Hypothalamus (tissue), 51 donors: ENCODE measurements at regions not wholly inside any gene's neighbourhood (a gene's known extent, or its start where the extent isn't known, plus 50 kb on each side); places are given as distances from the start of the nearest gene placed in this dataset.

Source experiments
- DNase-seq, 51 donors: peaks; one replicate each; lab custom pipeline; 2025; lab: John Stamatoyannopoulos, UW

DNA sequence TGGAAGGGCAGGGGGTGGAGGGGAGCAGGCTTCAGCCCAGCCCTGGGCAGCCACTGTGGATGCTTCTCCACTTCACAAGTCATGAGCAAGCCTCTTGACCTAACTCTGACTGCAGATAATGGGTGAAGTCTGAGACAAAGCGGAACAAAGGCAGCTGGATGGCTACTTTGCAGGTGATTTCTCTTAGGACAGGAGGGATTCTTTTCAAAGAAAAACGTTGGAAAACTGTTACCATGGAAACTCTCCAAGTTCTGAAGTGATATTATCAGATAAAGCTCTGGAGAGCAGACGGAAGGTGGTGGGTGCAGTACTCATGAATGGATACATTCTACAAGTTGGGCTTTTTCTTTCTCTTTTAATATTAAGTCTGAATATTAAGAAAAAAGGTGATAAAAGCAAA is 254.2 kb upstream of the SLCO3A1 start:
- DNase-seq = no peak

- no peak for DNase-seq
Measured at GRCh38 chr15:91603384-91604080, 250.0 kb upstream of the SLCO3A1 start.

DNA sequence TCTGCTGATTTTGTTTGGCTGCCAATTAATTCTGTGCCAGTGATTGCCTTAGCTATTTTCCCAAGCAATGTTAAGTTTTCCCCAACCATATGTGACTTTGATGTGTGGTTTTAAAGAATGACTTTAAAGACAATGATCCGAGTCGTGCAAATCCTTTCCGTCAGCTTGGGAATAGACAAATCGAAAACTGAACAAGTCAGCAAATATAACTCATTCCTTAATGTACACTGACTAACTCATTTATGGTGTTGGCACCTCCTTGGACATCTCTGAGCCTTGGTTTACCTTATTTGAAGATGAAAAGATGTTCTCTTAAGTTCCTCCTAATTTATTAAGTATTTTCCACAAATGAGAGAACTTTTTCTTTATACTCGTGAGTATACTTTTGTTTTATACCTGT is 249.4 kb upstream of the SLCO3A1 start:
- DNase-seq = no peak

- no peak for DNase-seq
Measured at GRCh38 chr15:91605576-91605975, 247.9 kb upstream of the SLCO3A1 start.

DNA sequence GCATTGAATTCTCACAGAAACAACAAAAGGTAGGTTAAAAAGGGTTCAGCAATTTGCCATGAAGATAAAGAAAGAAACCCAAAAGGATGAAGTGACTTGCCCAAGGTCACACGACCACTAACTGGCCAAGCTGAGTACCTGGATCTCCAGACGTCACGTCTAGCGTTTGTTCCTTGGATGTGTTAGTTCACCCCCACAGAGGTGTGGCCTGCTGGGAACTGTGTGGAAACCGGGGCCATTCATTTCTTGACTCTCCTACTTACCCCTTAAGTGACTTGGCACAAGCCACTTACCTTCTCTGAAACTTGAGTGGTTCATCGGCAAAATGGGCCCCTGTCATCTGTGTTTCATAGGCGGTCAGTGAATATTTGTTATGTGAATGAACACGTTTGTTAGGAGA is 244.3 kb upstream of the SLCO3A1 start:
- DNase-seq = no peak

DNA sequence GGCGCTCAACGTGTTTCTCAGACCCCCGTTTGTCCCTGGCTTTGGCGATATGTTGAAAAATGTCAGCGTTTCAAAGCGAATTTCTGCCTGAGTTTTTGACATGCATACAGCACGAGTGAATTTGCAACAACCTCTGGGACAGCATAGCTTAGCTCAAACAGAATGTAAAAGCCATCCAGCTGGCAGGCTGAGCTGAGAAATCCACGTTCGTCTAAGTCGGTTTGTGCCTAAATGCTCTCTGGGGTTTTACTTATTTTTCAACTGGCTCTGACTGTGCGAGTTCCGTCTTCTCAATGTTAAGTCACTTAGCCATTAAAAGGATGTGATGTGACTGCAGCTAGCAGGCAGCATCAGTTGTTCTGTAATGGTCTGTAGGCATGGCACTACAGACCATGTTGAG is 243.5 kb upstream of the SLCO3A1 start:
- no peak for DNase-seq

DNA sequence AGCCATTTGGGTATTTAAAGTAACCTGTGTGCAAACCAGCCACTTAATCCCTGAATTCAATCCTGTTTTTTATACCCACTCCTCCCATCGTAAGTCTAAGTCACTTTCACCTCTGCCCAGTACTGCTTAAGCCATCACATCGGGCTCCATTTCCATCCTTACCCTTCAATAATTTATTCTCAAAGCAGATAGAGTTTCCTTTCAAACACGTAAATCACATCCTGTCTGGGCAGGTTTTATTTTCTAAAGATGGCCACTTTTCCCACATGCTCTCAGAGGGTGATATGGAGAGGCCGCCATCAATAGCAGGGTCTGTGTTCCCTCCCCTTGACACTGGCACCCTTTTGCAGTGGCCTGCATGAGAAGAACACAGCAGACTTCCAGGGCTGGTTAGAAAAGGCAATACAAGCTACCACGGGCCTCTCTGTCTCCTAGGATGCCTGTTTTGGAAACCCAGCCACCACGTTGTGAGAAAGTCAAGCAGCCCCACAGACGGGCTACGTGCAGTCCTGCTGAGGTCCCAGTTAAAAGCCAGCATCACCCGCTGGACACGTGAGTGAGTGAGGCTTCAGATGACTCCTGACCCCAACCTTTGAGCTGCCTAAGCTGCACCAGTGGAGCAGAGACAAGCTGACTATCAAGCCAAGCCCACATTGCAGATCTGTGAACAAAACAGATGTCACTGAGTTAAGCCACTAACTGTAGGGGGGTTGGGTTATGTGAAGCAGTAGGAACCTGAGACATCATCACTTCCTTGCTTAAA is 241.8 kb upstream of the SLCO3A1 start:
- no peak for DNase-seq

GRCh38 chr15:91620229-91620628 is 233.3 kb upstream of the SLCO3A1 start:
- DNase-seq = no peak

- no peak for DNase-seq
Measured at GRCh38 chr15:91622235-91622634, 231.3 kb upstream of the SLCO3A1 start.

DNA sequence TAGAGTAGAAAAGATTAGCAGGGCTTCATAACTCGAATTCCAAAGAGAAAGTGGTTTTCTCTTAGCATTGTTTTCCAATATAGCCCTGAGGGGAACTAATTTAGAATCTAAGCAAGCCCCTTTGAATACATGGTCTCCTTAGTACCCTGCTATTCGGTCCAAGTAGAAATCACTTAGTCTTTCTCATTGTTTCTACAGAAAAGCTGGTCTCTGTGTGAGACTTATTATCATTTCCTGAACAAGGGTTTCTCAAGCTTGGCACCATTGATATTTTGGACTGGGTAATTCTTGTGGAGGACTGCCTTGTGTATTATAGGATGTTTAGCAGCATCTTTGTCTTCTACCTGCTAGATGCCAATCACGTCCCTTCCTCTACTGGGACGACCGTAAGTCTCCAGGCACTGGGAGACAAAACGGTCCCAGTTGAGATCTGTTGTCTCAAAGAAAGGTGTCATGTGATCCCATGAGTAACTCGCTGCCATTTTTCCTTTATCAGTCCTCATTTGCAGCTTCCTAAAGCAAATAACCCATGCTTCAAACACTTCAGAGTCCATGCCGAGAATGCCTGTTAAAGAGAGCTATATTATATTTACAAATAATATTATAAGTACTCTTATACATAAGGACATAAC is 230.7 kb upstream of the SLCO3A1 start:
- DNase-seq = no peak

DNA sequence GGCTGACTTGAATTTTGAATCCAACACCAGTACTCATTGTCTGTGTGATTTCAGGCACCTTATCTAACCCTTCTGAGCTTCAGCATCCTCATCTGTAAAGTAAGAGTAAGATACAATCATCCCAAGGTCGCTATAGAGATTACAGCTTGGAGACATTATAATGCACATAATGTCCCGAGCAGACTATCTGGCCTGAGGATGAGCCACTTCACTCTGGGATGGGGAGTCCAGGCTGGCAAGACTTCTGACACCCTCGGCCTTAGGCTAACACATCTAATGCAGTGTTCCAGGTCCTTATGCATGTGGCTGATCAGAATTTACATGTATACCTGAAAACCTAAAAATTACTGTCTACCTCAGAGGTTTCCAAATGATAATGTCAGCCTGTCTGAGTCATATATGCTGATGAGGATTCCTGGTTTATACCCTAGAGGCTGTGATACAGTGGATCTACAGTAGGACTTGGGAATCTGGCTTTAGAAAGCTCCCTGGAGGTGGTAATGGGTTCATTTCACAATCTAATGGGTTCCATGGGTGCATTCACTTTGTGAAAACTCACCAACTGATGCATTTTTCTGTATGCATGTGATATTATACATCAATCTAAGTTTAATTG is 229.0 kb upstream of the SLCO3A1 start:
- no peak for DNase-seq

DNA sequence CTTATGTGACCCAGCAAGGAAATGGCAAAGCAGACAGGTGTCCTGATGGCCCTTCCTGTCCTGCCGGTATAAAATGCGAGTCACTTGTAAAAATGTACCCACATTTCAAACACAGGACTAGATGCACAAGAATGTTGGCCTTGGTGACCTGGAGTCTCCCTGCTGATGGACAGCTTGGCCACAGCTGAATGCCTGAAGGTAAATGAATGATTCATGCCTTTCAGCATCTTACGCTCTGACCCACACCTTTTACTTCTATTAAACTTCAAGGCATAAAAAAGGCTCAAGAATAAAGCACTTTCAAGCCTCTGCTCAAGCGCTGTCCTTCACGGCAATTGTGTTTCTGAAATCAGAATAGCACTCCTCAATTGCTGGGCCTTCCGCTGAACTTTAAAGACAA is 228.0 kb upstream of the SLCO3A1 start:
- no peak for DNase-seq

DNA sequence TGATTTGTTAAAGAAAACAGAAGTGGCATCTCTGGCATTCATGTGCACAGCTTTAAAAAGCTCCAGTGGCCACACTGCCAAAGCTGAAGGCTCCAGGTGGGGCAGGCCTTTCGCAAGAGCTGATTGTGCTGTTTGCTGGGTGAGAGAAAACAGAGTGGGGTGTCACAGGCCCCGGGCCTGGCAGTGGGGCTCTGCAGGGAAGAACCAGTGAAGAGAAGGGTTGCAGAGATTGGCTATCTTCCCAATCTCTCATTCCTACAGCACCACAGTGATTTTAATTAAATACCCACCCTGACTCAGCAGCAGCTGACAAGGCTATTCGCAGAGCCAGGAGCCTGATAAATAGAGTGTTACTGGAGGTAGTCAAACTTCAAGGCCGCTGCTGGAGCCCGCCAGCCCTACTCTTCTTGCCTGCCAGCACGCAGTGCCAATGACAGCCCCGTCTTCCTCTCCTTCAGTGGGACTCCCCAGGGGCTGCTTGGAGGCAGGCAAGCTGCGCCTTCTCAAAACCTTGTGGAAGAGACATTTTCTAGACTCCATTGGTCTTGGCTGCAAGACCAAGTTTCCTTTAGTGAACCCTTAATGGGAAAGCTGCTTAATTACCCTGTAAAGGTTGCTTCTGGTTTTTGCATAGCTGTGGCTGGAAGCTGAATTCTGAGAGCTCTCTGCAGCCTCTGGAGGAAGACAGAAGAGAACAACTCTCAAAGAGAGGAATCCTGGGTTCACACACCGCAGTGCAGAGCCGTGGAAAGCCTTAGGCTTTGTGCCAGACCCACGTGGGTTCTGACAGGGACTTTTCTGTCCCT is 225.8 kb upstream of the SLCO3A1 start:
- peak in 18 of 51 donors; percentile 1 to 51 (median 10) for DNase-seq

DNA sequence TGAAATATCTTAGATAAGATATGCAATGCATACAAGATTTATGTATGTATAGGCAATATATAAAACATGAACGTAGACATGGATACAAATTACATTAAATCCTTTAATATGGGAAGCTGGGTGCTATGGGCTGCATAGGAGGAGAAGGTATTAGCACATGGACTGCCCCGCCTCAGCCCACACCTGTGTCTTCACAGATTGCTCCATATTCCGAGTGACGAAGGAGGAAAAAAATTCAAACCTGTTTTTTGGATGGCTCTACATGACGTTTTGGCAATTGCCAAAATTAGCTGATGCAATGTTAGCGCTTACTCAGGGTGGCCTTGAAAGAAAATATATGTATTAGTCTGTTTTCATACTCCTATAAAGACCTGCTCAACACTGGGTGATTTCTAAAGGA is 223.4 kb upstream of the SLCO3A1 start:
- no peak for DNase-seq

- no peak for DNase-seq
Measured at GRCh38 chr15:91632176-91632575, 221.3 kb upstream of the SLCO3A1 start.

DNA sequence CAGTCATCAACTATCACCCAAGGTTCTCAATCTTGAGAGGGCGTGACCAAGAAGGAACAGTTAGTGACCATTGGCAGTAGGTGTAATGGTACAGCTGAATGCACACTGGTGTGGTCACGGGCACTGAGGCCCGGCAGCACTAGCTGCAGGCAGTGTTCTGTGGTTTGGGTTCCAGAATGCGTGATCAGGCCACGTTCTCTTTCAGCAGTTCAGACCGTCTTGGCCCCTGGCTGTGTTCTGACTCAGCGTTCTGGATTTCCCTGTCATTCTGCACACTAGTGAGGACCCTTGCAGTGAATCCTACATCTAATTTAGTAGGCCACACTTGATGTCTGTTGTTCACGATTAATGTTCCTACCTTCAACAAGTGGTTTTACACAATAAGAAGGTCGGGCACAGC is 220.5 kb upstream of the SLCO3A1 start:
- DNase-seq = no peak

GRCh38 chr15:91634179-91634578 is 219.3 kb upstream of the SLCO3A1 start:
- no peak for DNase-seq

DNA sequence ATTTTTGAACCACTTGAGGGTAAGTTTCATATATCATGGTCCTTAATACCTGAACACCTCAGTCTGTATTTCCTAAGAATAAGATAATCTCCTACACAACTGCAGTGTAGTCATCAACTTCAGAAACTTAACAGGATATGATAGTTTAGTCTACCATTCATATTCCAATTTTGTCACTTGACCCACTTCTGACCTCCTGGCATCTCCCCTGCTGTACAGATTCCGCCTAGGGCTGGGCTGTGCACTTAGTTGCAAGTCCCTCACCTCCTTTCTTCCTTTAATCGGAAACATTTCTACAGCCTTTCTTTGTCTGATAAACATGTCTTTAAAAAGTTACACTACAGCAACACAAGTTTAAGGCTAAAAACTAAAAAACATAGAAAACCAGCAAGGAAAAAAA is 218.4 kb upstream of the SLCO3A1 start:
- no peak for DNase-seq

GRCh38 chr15:91635641-91636040 is 217.9 kb upstream of the SLCO3A1 start:
- no peak for DNase-seq

DNA sequence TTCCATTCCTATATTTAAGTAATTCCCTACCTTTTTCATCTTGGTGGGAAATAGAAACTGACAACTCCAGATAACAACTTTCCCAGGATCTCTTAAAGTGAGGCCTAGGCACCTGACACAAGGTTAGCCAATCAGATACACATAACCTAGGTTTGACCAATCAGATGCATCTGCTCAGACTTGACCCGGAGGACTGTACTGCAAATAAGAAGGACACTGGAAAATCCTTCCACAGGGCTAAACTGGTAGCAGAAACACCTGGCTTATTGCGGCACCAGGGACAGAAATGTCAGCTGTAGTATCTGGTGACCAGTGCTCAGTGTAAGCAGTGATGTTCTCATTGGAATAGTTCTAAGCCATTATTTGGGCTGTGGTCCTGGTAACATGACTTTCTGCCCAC is 204.5 kb upstream of the SLCO3A1 start:
- no peak for DNase-seq
